ENCODE measurements at regions not wholly inside any gene's neighbourhood (a gene's known extent, or its start where the extent isn't known, plus 50 kb on each side); places are given as distances from the start of the nearest gene placed in this dataset.

GRCh38 chr12:114774197-114774596 lies 90.2 kb upstream of the TBX3 start:
- no peak for DNase-seq (ENCODE audit: low read depth in 2 of 2)

- no peak for DNase-seq (ENCODE audit: low read depth in 2 of 2)
Measured at GRCh38 chr12:114770323-114770722, 86.3 kb upstream of the TBX3 start.

- DNase-seq (ENCODE audit: low read depth in 2 of 2): no peak
Measured at GRCh38 chr12:114769634-114770033, 85.7 kb upstream of the TBX3 start.

GRCh38 chr12:114767906-114768722 lies 84.1 kb upstream of the TBX3 start:
- DNase-seq (ENCODE audit: low read depth in 2 of 2): no peak

GRCh38 chr12:114767084-114767760 lies 83.2 kb upstream of the TBX3 start:
- no peak for DNase-seq (ENCODE audit: low read depth in 2 of 2)

- no peak for DNase-seq (ENCODE audit: low read depth in 2 of 2)
Measured at GRCh38 chr12:114765960-114766691, 82.2 kb upstream of the TBX3 start.

- DNase-seq (ENCODE audit: low read depth in 2 of 2): no peak
Measured at GRCh38 chr12:114764510-114764909, 80.5 kb upstream of the TBX3 start.

- DNase-seq (ENCODE audit: low read depth in 2 of 2): no peak
Measured at GRCh38 chr12:114762490-114763110, 78.6 kb upstream of the TBX3 start.

GRCh38 chr12:114760151-114760877 lies 76.3 kb upstream of the TBX3 start:
- DNase-seq (ENCODE audit: low read depth in 2 of 2): no peak

GRCh38 chr12:114759635-114760034 lies 75.7 kb upstream of the TBX3 start:
- no peak for DNase-seq (ENCODE audit: low read depth in 2 of 2)

GRCh38 chr12:114757684-114758325 lies 73.8 kb upstream of the TBX3 start:
- no peak for DNase-seq (ENCODE audit: low read depth in 2 of 2)

GRCh38 chr12:114752217-114752616 lies 68.2 kb upstream of the TBX3 start:
- no peak for DNase-seq (ENCODE audit: low read depth in 2 of 2)

GRCh38 chr12:114751712-114752111 lies 67.7 kb upstream of the TBX3 start:
- DNase-seq (ENCODE audit: low read depth in 2 of 2): no peak

- no peak for DNase-seq (ENCODE audit: low read depth in 2 of 2)
Measured at GRCh38 chr12:114750917-114751316, 66.9 kb upstream of the TBX3 start.

- DNase-seq (ENCODE audit: low read depth in 2 of 2): no peak
Measured at GRCh38 chr12:114749065-114749464, 65.1 kb upstream of the TBX3 start.

GRCh38 chr12:114747012-114747858 lies 63.3 kb upstream of the TBX3 start:
- no peak for DNase-seq (ENCODE audit: low read depth in 2 of 2)

- no peak for DNase-seq (ENCODE audit: low read depth in 2 of 2)
Measured at GRCh38 chr12:114746297-114747011, 62.5 kb upstream of the TBX3 start.

- DNase-seq (ENCODE audit: low read depth in 2 of 2): no peak
Measured at GRCh38 chr12:114744691-114745090, 60.7 kb upstream of the TBX3 start.

- DNase-seq (ENCODE audit: low read depth in 2 of 2): no peak
Measured at GRCh38 chr12:114744285-114744684, 60.3 kb upstream of the TBX3 start.

All from stimulated activated CD4-positive, alpha-beta T cell treated with anti-CD3 and anti-CD28 coated beads, Interleukin-15, amount 100 ng/mL, for 48 hours (primary cell).